ENCODE measurements at regions not wholly inside any gene's neighbourhood (a gene's known extent, or its start where the extent isn't known, plus 50 kb on each side); places are given as distances from the start of the nearest gene placed in this dataset.

- TF ChIP-seq, protein P1, sequence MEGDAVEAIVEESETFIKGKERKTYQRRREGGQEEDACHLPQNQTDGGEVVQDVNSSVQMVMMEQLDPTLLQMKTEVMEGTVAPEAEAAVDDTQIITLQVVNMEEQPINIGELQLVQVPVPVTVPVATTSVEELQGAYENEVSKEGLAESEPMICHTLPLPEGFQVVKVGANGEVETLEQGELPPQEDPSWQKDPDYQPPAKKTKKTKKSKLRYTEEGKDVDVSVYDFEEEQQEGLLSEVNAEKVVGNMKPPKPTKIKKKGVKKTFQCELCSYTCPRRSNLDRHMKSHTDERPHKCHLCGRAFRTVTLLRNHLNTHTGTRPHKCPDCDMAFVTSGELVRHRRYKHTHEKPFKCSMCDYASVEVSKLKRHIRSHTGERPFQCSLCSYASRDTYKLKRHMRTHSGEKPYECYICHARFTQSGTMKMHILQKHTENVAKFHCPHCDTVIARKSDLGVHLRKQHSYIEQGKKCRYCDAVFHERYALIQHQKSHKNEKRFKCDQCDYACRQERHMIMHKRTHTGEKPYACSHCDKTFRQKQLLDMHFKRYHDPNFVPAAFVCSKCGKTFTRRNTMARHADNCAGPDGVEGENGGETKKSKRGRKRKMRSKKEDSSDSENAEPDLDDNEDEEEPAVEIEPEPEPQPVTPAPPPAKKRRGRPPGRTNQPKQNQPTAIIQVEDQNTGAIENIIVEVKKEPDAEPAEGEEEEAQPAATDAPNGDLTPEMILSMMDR (IDR thresholded peaks at IDR 0.05), result no peak
- TF ChIP-seq POLR2A (IDR thresholded peaks at IDR 0.05), result no peak
- TF ChIP-seq EP300 (IDR thresholded peaks at IDR 0.05), result no peak
- TF ChIP-seq POLR2AphosphoS5 (IDR thresholded peaks at IDR 0.05), result no peak
Observed at GRCh38 chr5:56313004-56313531, 79.9 kb upstream of the ANKRD55 start.

Data from suprapubic skin (tissue), 4 donors.